COR-L47 (cell line): ENCODE measurements at regions not wholly inside any gene's neighbourhood (a gene's known extent, or its start where the extent isn't known, plus 50 kb on each side); places are given as distances from the start of the nearest gene placed in this dataset.

ENCODE experiments used
- DNase-seq: peaks from one replicate; lab custom pipeline; 2025; lab: John Stamatoyannopoulos, UW

GRCh38 chr10:111131168-111131799, 54.5 kb downstream of the ADRA2A start:
- no peak for DNase-seq

GRCh38 chr10:111137007-111137406, 60.2 kb downstream of the ADRA2A start:
- DNase-seq, result no peak

- DNase-seq, result no peak
Observed at GRCh38 chr10:111137587-111137986, 60.8 kb downstream of the ADRA2A start.

- DNase-seq, result no peak
Observed at GRCh38 chr10:111138544-111138943, 61.7 kb downstream of the ADRA2A start.

- DNase-seq, result no peak
Observed at GRCh38 chr10:111139567-111139966, 62.7 kb downstream of the ADRA2A start.

- DNase-seq, result no peak
Observed at GRCh38 chr10:111142092-111142768, 65.4 kb downstream of the ADRA2A start.

GRCh38 chr10:111146025-111146640, 69.3 kb downstream of the ADRA2A start:
- DNase-seq, result peak; percentile 1

- no peak for DNase-seq
Observed at GRCh38 chr10:111148025-111148424, 71.2 kb downstream of the ADRA2A start.

GRCh38 chr10:111148440-111148839, 71.6 kb downstream of the ADRA2A start:
- DNase-seq, result no peak

GRCh38 chr10:111150691-111151090, 73.9 kb downstream of the ADRA2A start:
- DNase-seq, result no peak

GRCh38 chr10:111151595-111152307, 74.9 kb downstream of the ADRA2A start:
- DNase-seq, result peak; percentile 2

GRCh38 chr10:111156754-111157153, 79.9 kb downstream of the ADRA2A start:
- DNase-seq, result no peak

GRCh38 chr10:111158595-111158994, 81.8 kb downstream of the ADRA2A start:
- DNase-seq, result no peak

GRCh38 chr10:111161109-111161874, 84.5 kb downstream of the ADRA2A start:
- DNase-seq, result no peak

GRCh38 chr10:111171183-111171582, 94.4 kb downstream of the ADRA2A start:
- no peak for DNase-seq

- DNase-seq, result no peak
Observed at GRCh38 chr10:111175787-111176186, 99.0 kb downstream of the ADRA2A start.

GRCh38 chr10:111177379-111177778, 100.5 kb downstream of the ADRA2A start:
- no peak for DNase-seq

- DNase-seq, result no peak
Observed at GRCh38 chr10:111179514-111179913, 102.7 kb downstream of the ADRA2A start.

- DNase-seq, result no peak
Observed at GRCh38 chr10:111186358-111186757, 109.5 kb downstream of the ADRA2A start.

GRCh38 chr10:111187096-111187495, 110.3 kb downstream of the ADRA2A start:
- DNase-seq, result no peak

GRCh38 chr10:111199587-111199986, 122.8 kb downstream of the ADRA2A start:
- DNase-seq, result no peak
